Bronchial epithelial cell (primary cell): ENCODE measurements at regions not wholly inside any gene's neighbourhood (a gene's known extent, or its start where the extent isn't known, plus 50 kb on each side); places are given as distances from the start of the nearest gene placed in this dataset.
"Not testable (repeated sequence)": the region's sequence is repeated elsewhere in the genome, so short reads cannot be mapped to it uniquely, and the experiment has no call there.

Experiments
- DNase-seq: peaks from one replicate; pipeline ENCODE4 v3.0.0-alpha.2; 2010; ENCODE audit warnings: low read depth
- FAIRE-seq: peaks from 2 replicates; lab custom pipeline; 2011; peaks lifted over from hg19 to GRCh38; lab: Jason Lieb, UNC
- H3K27me3 ChIP-seq: 2 replicates; pipeline ENCODE4 v1.5.1; 2011; ENCODE audit warnings: low read length; ENCODE audit not compliant: control insufficient read depth, insufficient read depth
- H3K36me3 ChIP-seq: 2 replicates; pipeline ENCODE4 v1.5.1; 2011; ENCODE audit warnings: low read length; ENCODE audit not compliant: control insufficient read depth, insufficient read depth
- H3K4me3 ChIP-seq: 2 replicates; pipeline ENCODE4 v1.5.1; 2011; ENCODE audit warnings: mild to moderate bottlenecking, low read depth, low read length, control low read depth
- CTCF ChIP-seq: IDR thresholded peaks from 2 replicates; pipeline ENCODE4 v1.5.1; 2011; ENCODE audit warnings: mild to moderate bottlenecking, moderate library complexity, low read length, control low read depth, inconsistent platforms; ENCODE audit not compliant: insufficient read depth, severe bottlenecking

DNA sequence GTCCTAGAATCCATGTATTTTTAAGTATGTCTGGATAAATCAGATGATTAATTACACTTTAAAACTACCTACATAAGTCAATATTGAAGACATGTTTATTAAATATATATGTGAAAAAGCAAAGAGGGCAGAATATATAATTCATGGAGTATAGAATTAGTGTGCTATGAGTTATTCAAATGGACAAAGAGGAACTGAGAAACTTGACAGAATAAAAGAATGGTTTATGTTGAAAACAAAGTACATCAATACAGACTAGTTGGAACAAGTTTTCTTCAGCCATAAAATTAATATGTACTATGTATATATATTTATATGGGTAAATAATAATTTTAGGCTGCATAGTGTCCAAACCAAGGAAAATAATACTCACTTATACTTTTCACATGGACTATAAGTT is 173.5 kb downstream of the NPFFR2 start:
- H3K36me3 ChIP-seq, result no peaks in the 10 kb centered on the region
- DNase-seq, result no peak
- FAIRE-seq, result no peak
- H3K4me3 ChIP-seq, result no peak overlapping the region
- TF ChIP-seq CTCF, result no peak
- H3K27me3 ChIP-seq, result no peaks in the 10 kb centered on the region

DNA sequence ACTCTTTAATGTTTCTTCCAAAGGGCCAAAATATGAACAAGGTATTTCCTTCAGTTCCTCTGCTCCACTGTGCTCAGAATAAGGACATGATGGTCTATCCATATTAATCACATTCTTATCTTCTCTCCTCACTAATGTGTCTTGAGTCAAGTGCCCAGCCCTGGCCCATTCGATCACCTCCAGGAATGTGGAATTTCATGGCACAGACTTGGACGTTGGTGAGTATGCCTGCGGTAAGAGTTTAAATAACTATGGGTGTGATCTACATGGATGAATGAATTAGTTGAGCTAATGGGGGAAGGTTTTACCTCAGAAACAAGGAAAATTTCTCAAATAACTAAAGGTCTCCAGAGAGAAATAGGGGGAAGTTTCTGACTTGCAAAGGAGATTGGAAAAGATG is 174.0 kb downstream of the NPFFR2 start:
- DNase-seq (no peak), FAIRE-seq (no peak)
- no peaks in the 10 kb centered on the region for H3K36me3 ChIP-seq
- no peak overlapping the region for H3K4me3 ChIP-seq
- H3K27me3 ChIP-seq, result no peaks in the 10 kb centered on the region
- TF ChIP-seq CTCF, result no peak

DNA sequence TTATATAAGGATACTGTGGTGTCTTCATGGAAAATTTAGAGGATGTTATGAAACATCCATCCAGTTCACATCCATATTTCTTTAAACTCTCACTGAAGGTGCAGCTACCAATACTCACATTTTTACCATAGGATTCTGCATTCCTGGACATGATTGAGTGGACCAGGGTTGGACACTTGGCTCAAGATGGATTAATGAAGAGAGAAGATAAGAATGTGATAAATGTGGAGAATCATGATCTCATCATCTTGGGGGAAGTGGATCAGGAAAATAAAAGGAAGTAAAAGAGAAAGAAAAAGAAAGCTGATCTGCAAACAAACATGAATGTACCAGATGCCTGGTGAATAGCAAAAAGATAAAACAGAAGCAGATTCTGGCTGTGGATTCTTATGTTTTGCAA is 175.4 kb downstream of the NPFFR2 start:
- no peak for DNase-seq
- Histone ChIP-seq H3K36me3 (no peaks in the 10 kb centered on the region), H3K4me3 (no peak overlapping the region), H3K27me3 (no peaks in the 10 kb centered on the region)
- no peak for FAIRE-seq
- TF ChIP-seq CTCF, result no peak

GRCh38 chr4:72208421-72209075 is 176.7 kb downstream of the NPFFR2 start:
- H3K27me3 ChIP-seq, result no peaks in the 10 kb centered on the region
- DNase-seq (peak; percentile 74), FAIRE-seq (no peak)
- no peaks in the 10 kb centered on the region for H3K36me3 ChIP-seq
- H3K4me3 ChIP-seq, result no peak overlapping the region
- no peak for TF ChIP-seq CTCF

DNA sequence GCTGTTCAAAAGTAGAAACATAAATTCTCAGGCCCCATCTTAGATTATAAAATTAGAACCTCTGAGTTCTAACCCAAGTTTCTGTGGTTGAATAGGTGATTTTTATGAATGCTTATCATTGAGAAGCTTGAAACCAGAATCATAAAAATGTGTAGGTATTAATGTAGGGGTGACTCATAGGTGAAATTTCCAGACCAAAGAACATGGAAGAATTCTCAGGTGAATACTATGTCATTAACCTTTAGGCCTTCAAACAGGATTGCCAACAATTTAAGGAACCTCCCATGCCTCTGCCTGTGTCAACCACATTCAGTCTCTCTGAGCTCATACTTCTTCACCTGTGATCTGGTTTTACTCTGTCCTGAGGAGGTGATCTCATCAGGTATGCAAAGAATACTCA is 177.8 kb downstream of the NPFFR2 start:
- DNase-seq (peak; percentile 92), FAIRE-seq (no peak)
- no peak for TF ChIP-seq CTCF
- H3K27me3 ChIP-seq, result no peaks in the 10 kb centered on the region
- no peaks in the 10 kb centered on the region for H3K36me3 ChIP-seq
- H3K4me3 ChIP-seq, result no peak overlapping the region

GRCh38 chr4:72213763-72214162 is 182.0 kb downstream of the NPFFR2 start:
- not testable (repeated sequence) for H3K27me3 ChIP-seq, H3K4me3 ChIP-seq, DNase-seq, H3K36me3 ChIP-seq, FAIRE-seq
